Ovary (tissue), 7 donors: ENCODE measurements at regions not wholly inside any gene's neighbourhood (a gene's known extent, or its start where the extent isn't known, plus 50 kb on each side); places are given as distances from the start of the nearest gene placed in this dataset.

Experiments used
- DNase-seq, 5 donors: peaks; one replicate each; pipeline ENCODE4 v3.0.0-alpha.2; 2019 to 2020
- H3K27ac ChIP-seq, 2 donors: fragments of 200-600 bp; one replicate each; pipeline versions ENCODE4 v1.5.1 to v1.8.0; 2019 to 2022
- H3K27me3 ChIP-seq: fragments of 200-600 bp; one replicate; pipeline ENCODE4 v1.8.0; 2022
- H3K36me3 ChIP-seq: fragments of 200-600 bp; sonication (generic); one replicate; pipeline ENCODE4 v1.5.1; 2019
- H3K4me1 ChIP-seq: one replicate; pipeline ENCODE4 v1.8.1; 2013; ENCODE audit warnings: mild to moderate bottlenecking, moderate library complexity; ENCODE audit not compliant: insufficient read depth
- H3K4me3 ChIP-seq: fragments of 200-600 bp; sonication (generic); one replicate; pipeline ENCODE4 v1.5.1; 2017
- H3K9me3 ChIP-seq, 2 donors: fragments of 200-600 bp in 1 of 2; sonication (generic) in 1 of 2; one replicate each; pipeline versions ENCODE4 v1.5.1 to v1.8.1; 2013 to 2019; ENCODE audit warnings: mild to moderate bottlenecking in 1 of 2, moderate library complexity in 1 of 2
- CTCF ChIP-seq, 3 donors: fragments of 450-650 bp in 2 of 3; fragments of 200-600 bp in 1 of 3; IDR thresholded peaks; one replicate each; pipeline versions ENCODE4 v1.5.1 to v1.8.0; 2016 to 2022; ENCODE audit warnings: antibody characterized with exemption in 3 of 3, mild to moderate bottlenecking in 1 of 3
- EP300 ChIP-seq: sonication (generic); formaldehyde crosslinking; IDR thresholded peaks from one replicate; pipeline ENCODE4 v1.6.1; 2017; ENCODE audit warnings: antibody characterized with exemption
- POLR2A ChIP-seq: fragments of 450-650 bp; IDR thresholded peaks from one replicate; pipeline ENCODE4 v1.6.1; 2017; ENCODE audit warnings: antibody characterized with exemption, mild to moderate bottlenecking, moderate library complexity
- WGBS, 3 donors: extraction: QIAGEN DNeasy Blood & Tissue Kit in 1 of 3; methylation state at CpG; one replicate each; pipeline versions ENCODE4 v1.1.5 to v1.1.7; 2013 to 2017; 5-methylcytosine and 5-hydroxymethylcytosine counted together
- intact Hi-C, 4 donors: fragments of 100-400 bp; cut with DNase I; formaldehyde crosslinking; loops; one replicate each; pipeline versions ENCODE4 v1.11.0 to v1.15.1; 2022 to 2023
- donor health status: DM: no; HTN: no; CAD: no; lungs with moderate emphysema.
- donor health status: DM: no; HTN: no; CAD: no.
- donor health status: Bipolar disorder and iron deficiency.
- donor health status: DM: no; HTN: no; CAD: no.
- donor health status: DM: yes; HTN: yes; CAD: no.

- intact Hi-C loops, result no loop called here
- Histone ChIP-seq H3K9me3 (no peaks in the 10 kb centered on the region), H3K27ac (no peak overlapping the region), H3K4me1 (peaks cover 1% of the 10 kb centered on the region), H3K4me3 (no peak overlapping the region), H3K36me3 (no peaks in the 10 kb centered on the region), H3K27me3 (no peaks in the 10 kb centered on the region)
- no peak for DNase-seq
- WGBS, 3 donors, result 5 to 15% (median 7%) methylated on average over 2 of the region's 2 CpGs
- TF ChIP-seq POLR2A (no peak), EP300 (no peak), CTCF (IDR thresholded peaks at IDR 0.05) (no peak)
These were observed 255.2 kb downstream of the ARL4A start for GRCh38 chr7:12942609-12943008.

GRCh38 chr7:12943781-12944180 lies 256.3 kb downstream of the ARL4A start:
- Histone ChIP-seq H3K4me1 (peaks cover 1% of the 10 kb centered on the region), H3K36me3 (no peaks in the 10 kb centered on the region), H3K27me3 (no peaks in the 10 kb centered on the region), H3K9me3 (no peaks in the 10 kb centered on the region), H3K27ac (no peak overlapping the region), H3K4me3 (no peak overlapping the region)
- intact Hi-C loops, result no loop called here
- TF ChIP-seq POLR2A (no peak), EP300 (no peak), CTCF (IDR thresholded peaks at IDR 0.05) (no peak)
- 92 to 95% (median 94%) methylated on average over 2 of the region's 2 CpGs for WGBS, 3 donors
- DNase-seq, result no peak

GRCh38 chr7:12945901-12946300 lies 258.5 kb downstream of the ARL4A start:
- DNase-seq, result no peak
- H3K27me3 ChIP-seq, result no peaks in the 10 kb centered on the region
- intact Hi-C loops, result no loop called here
- no peak overlapping the region for H3K4me3 ChIP-seq
- H3K36me3 ChIP-seq, result no peaks in the 10 kb centered on the region
- peaks cover 1% of the 10 kb centered on the region for H3K4me1 ChIP-seq
- TF ChIP-seq POLR2A (no peak), CTCF (IDR thresholded peaks at IDR 0.05) (no peak), EP300 (no peak)
- no peak overlapping the region for H3K27ac ChIP-seq
- 52 to 53% (median 52%) methylated on average over 2 of the region's 2 CpGs for WGBS, 3 donors
- H3K9me3 ChIP-seq, result no peaks in the 10 kb centered on the region

GRCh38 chr7:12947465-12947864 lies 260.0 kb downstream of the ARL4A start:
- Histone ChIP-seq H3K36me3 (no peaks in the 10 kb centered on the region), H3K27me3 (no peaks in the 10 kb centered on the region), H3K9me3 (no peaks in the 10 kb centered on the region), H3K4me1 (peaks cover 1% of the 10 kb centered on the region), H3K27ac (no peak overlapping the region), H3K4me3 (no peak overlapping the region)
- TF ChIP-seq POLR2A, result no peak
- TF ChIP-seq EP300, result no peak
- TF ChIP-seq CTCF (IDR thresholded peaks at IDR 0.05), result no peak
- no peak for DNase-seq
- WGBS, 3 donors, result 67 to 75% (median 72%) methylated on average over 5 of the region's 5 CpGs
- intact Hi-C loops, result no loop called here
